T-helper 1 cell (primary cell): ENCODE measurements at regions not wholly inside any gene's neighbourhood (a gene's known extent, or its start where the extent isn't known, plus 50 kb on each side); places are given as distances from the start of the nearest gene placed in this dataset.

Experiments used
- DNase-seq, 5 donors: peaks; one replicate each; pipeline ENCODE4 v3.0.0-alpha.2; 2012 to 2020

- DNase-seq = no peak
Measured at GRCh38 chr9:16099732-16100536, 547.1 kb downstream of the CCDC171 start.

- no peak for DNase-seq
Measured at GRCh38 chr9:16100537-16101091, 547.8 kb downstream of the CCDC171 start.

- no peak for DNase-seq
Measured at GRCh38 chr9:16102154-16102553, 549.3 kb downstream of the CCDC171 start.

DNA sequence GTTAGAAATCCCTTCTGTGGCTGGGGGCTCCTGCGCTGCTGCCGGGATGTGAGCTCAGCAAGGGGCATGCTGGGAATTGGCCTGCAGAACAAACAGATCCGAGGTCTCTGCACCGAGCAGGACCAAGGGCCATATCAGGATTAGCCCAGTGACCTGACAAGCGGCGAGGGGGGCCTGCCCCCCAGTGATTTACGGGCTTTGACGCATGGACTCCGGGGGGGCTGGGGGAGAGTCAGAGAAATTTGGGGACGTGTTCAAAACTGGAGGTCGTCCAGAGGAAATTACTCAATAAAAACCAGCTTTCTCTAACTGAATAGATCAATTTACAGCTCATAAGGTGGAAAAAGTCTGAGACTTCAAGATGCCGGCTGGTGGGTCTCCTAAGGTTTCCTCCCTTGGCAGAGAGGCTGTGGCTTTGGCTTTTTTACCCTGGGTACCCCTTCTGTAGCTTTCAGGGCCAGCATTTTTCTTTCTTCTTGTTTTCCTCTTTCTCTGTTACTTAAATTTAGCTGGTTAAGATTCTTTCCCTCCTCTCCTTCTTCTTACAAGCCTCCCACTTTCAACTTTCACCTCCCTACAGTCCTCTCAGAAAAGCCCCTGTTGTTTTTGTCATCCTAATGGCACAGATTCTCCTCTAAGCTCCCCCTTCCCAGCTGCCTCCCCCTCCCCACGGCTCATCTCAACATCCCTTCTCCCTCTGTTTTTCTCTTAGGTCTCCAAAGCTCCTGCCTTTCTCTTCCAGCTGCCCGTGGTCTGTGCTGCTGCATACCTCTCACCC is 551.0 kb downstream of the CCDC171 start:
- DNase-seq = no peak

DNA sequence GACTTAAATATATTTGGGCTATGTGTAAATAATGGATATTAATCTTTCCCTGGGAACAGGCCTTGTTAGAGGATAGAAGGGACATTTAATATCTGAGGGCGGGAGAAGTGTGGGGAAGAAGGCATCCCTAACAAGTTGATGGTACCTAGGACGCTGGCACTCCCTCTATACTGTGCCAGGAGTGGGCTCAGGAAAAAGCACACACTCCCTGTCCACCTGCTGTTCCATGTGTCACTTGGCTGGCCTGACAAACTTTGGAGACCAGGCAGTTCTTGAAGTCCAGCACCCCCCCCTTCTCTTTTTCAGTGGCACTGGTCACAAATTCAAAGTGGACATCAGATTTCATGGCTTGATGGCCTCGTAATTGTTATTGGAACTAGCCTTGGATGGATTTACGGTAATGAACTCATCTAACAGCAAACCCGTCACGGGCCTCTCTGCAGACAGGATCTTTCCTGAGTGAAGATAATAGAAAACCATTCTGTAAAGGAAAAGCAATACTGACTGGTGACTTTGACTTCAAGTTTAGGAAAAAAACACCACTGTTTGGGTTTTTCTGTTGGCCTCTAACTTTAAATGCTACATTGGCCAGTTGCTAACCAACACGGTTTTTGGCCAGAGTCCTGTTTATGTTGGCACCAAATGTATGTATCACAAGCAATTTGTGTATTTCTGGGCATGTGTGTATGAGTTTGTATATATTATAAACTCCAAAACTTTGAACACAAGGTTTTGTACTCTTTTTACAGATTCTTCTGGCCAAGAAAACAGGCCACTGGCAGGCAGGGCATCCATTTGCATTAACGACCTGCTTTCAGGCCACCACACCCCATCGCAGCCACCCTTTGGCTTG is 552.6 kb downstream of the CCDC171 start:
- DNase-seq = no peak

DNA sequence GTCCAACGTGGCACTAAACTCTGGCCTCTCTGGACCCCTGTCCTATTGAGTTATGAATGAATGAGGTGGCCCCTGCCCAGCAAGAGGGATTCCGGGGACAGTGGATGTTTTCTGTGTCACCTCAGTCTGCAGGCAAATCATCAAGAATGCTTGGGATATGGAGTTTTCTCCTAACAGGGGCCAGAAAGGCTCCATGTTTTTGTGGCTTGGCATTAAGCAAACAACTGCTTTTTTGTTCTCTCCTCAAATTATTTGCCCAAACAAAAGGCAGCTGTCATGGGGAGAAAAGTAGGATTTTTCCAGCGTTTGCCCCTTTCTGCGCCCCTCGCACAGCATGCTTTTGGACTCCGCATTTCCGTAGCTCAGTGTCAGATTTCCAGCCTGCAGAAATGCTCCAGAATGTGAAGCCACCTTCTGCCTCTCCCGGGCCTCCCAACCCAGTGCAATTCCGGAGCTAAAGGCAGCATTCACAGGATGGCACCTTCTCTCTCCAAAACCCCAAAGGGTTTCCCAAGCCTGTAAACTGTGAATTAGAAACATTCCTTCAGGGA is 553.3 kb downstream of the CCDC171 start:
- DNase-seq = no peak

GRCh38 chr9:16112116-16112515 is 559.3 kb downstream of the CCDC171 start:
- no peak for DNase-seq

DNA sequence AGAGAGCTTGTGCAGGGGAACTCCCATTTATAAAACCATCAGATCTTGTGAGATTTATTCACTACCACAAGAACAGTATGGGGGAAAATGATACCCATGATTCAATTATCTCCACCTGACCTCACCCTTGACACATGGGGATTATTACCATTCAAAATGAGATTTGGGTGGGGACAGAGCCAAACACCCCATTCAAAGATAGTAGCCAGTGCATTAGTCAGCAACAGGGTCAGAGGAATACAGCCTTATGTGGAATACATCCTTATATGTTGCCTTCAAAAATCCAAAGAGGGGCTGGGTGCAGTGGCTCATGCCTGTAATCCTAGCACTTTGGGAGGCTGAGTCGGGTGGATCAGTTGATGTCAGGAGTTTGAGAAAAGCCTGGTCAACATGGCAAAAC is 563.2 kb downstream of the CCDC171 start:
- no peak for DNase-seq

- DNase-seq = no peak
Measured at GRCh38 chr9:16118043-16118442, 565.2 kb downstream of the CCDC171 start.

DNA sequence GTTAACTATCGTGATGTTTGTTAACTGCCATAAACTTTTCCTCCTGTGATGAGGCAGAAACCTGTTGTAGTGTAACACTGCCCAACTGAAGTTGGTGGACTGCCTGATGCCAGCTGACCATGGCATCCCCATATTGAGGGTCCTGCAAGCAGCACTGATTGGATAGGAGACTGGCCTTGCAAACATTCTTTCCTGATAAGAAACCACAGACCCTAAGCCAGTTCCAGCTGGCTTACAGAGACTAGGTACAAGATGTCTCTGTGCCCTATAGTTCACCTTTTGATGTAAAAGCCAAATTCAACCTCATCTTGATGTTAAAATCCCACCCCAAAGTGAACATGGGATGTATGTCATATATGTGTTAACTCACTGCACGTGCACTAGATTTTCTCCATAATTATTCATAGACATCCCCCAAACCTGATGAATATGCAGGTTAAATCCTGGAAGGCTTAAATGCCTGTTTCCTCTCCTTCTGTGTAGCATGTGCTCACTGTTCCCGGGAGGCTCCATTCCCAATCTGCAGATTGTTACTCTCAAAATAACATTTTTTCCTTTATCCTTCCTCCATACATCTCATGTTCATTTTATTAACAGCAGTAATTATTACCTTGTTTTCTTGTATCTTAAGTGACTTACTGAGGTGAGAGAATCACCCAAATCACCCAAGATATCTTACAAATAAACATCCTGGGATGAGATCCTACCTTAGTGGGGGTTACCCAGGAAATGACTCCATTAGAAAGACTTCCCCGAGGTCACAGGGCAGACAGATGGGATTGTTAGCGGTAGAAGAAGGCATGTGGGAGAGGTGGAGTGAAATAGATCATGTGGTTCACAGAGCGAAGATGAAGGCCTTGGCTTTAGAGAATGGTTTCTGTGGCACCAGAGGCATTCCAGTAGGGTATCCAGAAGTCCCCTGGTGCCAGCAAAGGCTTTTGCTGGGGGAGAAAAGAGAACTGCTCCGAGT is 566.7 kb downstream of the CCDC171 start:
- no peak for DNase-seq

- no peak for DNase-seq
Measured at GRCh38 chr9:16120231-16120641, 567.4 kb downstream of the CCDC171 start.

GRCh38 chr9:16120727-16121126 is 567.9 kb downstream of the CCDC171 start:
- DNase-seq = no peak

DNA sequence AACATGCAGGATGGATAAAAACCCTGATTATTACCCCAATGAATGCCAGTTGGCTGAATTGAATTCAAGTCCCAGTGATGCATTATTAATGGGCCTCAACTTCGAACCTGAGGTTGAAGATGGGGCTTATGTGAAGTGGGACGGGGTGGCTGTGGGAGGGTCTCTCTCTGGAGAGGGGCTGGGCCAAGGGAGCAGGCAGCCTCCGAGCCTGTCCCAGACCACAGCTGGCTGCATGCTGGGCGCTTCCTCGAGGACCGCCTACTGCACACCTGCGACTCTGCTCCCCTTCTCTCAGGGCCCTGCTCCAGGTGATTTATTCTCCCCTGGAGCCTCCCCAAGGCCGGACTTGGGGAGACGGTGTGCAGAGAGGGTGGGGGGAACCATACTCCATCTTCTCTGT is 568.3 kb downstream of the CCDC171 start:
- DNase-seq = no peak

GRCh38 chr9:16121601-16122286 is 568.9 kb downstream of the CCDC171 start:
- DNase-seq = no peak

GRCh38 chr9:16125629-16126028 is 572.8 kb downstream of the CCDC171 start:
- no peak for DNase-seq

GRCh38 chr9:16126042-16126441 is 573.2 kb downstream of the CCDC171 start:
- no peak for DNase-seq

DNA sequence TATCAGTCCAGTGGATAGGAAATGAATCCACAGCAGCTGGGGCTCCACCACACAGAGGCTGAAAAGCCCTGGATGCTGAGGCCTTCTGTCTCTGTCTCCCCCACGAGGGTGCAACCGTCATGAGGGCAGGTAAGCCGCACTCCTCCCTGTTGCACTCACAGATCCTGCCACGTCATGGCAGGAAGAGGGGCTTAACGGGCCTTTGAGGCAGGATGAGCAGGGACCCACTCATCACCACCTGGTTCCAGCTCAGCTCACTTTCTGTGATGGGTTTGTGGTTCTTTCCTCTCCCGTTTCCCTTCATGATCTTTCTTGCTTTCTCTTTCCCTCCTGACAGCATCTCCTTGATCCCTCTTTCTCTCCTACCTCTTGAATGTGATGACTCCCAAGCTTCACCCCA is 575.2 kb downstream of the CCDC171 start:
- no peak for DNase-seq

DNA sequence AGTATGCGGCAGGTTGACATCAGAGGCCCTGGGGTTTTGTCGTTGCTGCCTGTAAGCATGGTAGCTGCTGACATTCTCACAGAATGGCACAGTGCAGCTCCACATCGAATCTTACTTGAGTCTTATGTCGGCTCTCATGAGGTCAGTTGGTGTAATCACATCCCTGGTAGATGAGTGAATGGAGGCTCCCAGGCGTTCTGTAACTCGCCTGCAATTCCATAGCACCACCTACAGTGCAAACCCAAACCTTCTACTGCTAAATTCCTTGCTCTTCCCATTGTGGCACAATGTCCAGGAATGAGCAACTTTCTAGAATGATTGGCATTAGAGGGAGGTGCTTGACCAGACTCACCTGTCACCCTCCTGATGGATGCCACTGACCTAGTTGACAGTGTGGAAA is 578.4 kb downstream of the CCDC171 start:
- no peak for DNase-seq

GRCh38 chr9:16132513-16132912 is 579.7 kb downstream of the CCDC171 start:
- no peak for DNase-seq

GRCh38 chr9:16133032-16133431 is 580.2 kb downstream of the CCDC171 start:
- DNase-seq = no peak
